SW480 (cell line): ENCODE measurements at regions not wholly inside any gene's neighbourhood (a gene's known extent, or its start where the extent isn't known, plus 50 kb on each side); places are given as distances from the start of the nearest gene placed in this dataset.
"Not testable (repeated sequence)": the region's sequence is repeated elsewhere in the genome, so short reads cannot be mapped to it uniquely, and the experiment has no call there.

Experiments used
- DNase-seq: peaks from one replicate; pipeline ENCODE4 v3.0.0-alpha.2; 2016; ENCODE audit warnings: low spot score

GRCh38 chr12:30345744-30346471 lies 349.8 kb downstream of the IPO8 start:
- no peak for DNase-seq

DNA sequence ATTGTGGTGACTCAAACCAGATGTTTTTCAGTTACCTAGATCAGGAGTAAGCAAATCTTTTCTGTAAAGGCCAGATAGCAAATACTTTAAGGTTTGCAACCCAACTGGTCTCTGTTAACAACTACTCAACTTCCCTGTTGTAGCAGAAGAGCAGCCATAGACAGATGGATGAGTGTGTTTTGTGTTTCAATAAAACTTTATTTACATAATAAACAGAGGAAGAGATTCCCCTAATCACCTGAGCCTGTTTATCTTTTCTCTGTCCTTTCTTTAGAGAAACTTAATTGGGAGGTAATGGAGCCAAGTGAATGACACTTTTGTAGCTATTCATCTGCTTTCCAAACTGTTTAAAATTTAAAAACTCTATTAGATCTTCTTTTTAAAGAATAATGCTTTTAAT lies 365.1 kb downstream of the IPO8 start:
- no peak for DNase-seq

GRCh38 chr12:30329281-30329680 lies 366.4 kb downstream of the IPO8 start:
- DNase-seq: peak; percentile 28

- DNase-seq: no peak
Observed at GRCh38 chr12:30323008-30323407, 372.7 kb downstream of the IPO8 start.

DNA sequence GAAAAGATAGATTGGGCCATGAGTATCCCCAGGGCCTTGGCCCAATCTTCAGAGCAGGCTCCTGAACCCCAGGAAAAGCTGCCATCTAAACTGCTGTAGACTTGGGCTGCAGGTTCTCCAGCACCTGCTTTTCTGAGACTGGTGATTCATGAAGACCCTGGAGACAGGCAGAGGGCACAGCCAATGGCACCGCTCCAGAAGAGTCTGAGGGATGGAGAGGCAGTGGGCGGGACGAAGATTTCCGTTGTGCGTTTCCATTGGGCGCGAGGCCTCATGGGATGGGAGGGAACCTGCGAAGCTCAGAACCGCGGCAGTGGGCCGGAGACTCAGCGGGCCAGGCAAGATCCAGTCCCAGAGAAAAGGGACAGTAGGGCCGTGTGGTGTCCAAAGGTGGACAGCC lies 375.1 kb downstream of the IPO8 start:
- DNase-seq: no peak

DNA sequence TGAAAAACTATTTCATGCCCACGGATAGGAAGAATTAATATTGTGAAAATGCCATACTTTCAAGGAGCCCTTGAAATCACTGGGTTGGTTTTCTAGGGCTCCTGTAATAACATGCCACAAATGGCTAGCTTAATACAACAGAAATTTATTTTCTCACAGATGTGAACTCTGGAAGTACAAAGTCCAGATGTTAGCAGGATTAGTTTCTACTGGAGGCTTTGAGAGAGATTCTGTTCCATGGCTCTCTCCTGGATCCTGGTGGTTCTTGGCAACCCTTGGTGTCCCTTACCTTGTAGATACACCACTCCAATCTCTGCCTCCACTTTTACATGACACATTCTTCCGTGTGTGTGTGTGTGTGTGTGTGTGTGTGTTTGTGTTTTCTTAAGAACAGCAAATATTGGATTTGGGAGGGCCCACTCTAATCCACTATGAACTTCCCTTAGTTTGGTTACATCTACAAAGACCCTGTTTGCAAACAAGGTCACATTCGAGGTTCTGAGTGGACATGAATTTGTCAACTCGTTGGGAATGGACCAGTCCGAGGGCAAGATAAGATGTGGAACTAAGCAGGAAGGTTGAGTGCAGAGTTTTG lies 381.1 kb downstream of the IPO8 start:
- DNase-seq: no peak

DNA sequence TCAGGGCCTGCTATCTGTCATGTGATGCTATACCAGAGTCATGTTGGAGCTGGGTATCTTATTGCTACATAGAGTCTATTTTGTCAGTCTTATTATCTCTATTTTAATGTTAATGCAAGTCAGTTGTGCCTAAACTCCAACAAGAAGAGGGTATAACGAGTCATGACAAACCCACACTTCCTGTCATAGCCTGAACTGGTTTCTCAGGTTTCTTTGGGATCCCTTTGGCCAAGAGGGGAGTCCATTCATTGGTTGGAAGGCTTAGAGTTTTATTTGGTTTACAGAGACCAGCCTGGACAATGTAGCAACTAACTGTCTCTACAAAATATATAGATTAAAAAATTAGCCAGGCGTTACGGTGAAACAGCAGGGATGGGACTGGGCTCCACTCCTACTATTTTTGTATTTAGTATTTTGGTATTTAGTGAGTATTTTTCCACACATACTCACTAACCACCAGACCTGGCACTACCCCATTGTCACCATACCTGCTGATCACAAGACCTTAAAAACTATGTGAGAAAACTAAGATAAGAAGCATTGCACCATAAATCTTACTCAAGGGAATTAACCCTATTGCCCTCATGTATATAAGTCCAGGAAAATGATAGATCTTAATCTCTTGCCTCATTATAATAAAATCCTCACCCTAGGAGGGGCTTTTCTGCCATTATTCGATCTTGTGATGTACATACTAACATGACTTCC lies 387.5 kb downstream of the IPO8 start:
- no peak for DNase-seq

- DNase-seq: no peak
Observed at GRCh38 chr12:30304528-30304927, 391.1 kb downstream of the IPO8 start.

- no peak for DNase-seq
Observed at GRCh38 chr12:30301291-30301690, 394.4 kb downstream of the IPO8 start.

GRCh38 chr12:30296486-30296885 lies 399.2 kb downstream of the IPO8 start:
- DNase-seq: no peak

DNA sequence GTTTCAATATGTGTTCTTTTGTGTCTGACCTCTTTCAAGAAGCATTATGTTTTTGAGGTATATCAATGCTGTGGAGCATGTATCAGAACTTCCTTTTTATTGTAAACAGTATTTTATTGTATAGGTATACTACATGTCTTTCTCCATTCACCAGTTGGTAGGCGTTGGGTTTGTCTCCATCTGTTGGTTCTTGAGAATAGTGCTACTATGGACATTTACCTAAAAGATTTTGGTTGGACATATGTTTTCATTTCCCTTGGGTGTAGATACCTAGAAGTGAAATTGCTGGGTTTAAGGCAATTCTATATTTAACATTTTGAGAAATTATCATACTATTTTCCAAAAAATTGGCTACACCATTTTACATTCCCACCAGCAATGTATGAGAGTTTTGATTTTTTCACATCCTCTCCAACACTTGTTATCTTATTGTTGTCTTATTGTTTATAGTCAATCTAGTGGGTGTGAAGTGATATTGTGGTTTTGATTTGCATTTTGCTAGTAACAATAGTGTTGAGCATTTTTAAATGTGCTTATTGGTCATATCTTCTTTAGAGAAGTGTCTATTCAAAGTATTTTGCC lies 409.2 kb downstream of the IPO8 start:
- DNase-seq: peak; percentile 57

- DNase-seq: no peak
Observed at GRCh38 chr12:30278401-30278800, 417.3 kb downstream of the IPO8 start.

GRCh38 chr12:30272515-30272914 lies 423.2 kb downstream of the IPO8 start:
- DNase-seq: not testable (repeated sequence)

DNA sequence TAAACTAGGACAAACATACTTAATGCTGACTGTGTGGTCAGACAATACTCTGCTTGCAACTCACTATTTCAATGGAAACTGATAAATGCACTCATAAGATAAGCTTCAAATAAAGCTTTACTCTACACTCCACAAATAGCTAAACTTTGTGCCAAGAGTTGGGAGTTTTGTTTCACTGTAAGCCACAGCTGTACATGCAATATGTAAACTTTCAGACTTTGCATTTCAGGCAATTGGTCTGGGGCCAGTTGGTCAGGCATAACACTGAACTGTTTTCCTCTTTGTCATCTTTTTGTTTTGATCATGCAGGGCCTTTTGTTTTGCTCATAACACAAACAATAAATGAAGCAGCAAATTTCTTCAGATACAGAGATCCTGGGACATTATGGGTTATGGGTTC lies 426.2 kb downstream of the IPO8 start:
- DNase-seq: no peak

DNA sequence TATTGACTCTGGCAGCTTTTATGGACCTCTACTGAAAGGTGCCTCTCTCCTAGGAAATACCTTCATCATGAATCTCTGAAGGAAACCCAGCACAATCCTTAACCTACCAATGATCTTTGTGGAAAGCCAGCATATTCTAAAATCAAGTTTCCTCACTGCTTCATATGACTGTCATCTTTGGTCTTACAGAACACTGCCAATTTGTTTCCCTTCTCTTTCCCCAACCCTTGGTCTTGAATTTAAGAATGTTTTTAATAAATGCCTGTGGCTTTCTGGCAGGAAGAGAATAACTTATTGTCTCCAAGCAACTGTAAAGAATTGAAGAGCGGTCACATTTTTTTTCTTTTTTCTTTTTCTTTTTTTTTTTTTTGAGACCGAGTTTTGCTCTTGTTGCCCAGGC lies 427.6 kb downstream of the IPO8 start:
- no peak for DNase-seq

- DNase-seq: no peak
Observed at GRCh38 chr12:30263434-30263833, 432.2 kb downstream of the IPO8 start.

DNA sequence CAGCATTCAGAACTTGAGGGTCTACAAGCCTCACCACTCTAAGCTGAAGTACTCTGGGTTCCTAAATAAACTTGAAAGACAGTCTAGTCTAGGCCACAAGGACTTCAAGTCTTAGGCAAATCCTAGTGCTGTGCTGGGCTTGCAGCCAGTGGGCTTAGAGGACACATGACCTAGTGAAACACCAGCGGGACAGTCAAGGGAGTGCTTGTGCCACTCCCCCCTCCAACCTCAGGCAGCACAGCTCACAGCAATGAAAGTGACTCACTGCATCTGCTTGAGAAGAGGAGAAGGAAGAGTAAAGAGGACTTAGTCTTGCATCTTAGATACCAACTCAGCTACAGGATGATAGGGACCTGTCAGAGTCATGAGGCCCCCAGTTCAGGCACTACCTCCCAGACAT lies 438.1 kb downstream of the IPO8 start:
- no peak for DNase-seq

DNA sequence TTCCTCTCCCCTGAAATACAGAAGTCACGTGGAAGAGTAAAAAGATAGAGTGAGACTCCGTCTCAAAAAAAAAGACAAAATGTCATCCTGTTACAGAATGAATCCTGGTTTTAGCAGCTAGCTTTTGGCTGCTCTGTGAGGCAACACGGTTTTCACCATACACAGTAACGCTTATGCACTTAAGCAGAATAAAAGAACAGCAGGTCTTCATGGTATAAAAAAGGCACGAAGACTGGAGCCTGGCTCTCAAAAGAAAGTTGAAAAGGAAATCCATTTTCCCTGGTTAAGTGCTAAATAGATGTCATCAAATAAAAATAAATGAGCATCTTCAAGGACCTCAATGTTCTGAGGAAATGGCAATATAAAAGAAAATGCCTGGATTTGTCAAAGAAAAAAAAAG lies 444.1 kb downstream of the IPO8 start:
- DNase-seq: no peak

DNA sequence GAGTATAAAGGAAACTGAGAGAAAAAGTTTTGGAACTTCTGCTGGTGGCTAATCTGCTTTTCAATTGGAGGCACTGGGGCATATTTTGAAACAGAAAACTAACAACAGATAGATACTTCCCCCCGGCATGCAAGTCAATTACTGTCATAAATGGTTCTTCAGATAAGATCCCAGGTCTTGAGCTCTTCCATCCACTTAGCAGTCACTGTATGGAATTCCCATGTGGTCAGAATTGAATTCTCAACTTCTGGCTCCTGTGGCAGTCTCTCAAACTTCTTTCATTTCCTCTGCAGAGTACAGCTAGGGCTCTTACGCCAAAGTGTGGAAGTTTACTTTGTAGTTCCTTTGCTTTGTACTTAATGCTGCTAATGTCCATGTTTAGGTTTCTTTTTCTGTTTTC lies 452.2 kb downstream of the IPO8 start:
- no peak for DNase-seq

GRCh38 chr12:30219047-30219446 lies 435.3 kb upstream of the TMTC1 start:
- DNase-seq: no peak

DNA sequence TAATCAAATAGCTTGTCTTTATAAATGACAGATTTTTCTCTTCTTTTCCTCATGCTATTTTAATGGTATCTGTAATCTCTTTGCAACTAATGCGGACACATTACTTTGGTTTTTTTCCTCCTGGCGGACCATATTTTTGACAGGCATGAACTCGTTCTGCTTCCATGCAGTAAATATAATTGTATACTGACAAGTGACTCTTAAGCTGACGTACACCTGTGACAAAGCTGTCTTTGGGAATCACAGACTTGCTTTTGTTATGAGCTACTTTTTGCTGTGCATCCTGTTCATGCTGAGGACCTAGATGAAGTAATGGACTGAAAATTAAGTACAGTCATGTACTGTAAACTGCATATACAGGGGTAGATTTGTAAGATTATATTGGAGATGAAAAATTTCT lies 434.3 kb upstream of the TMTC1 start:
- no peak for DNase-seq

GRCh38 chr12:30213166-30213565 lies 429.4 kb upstream of the TMTC1 start:
- DNase-seq: no peak

DNA sequence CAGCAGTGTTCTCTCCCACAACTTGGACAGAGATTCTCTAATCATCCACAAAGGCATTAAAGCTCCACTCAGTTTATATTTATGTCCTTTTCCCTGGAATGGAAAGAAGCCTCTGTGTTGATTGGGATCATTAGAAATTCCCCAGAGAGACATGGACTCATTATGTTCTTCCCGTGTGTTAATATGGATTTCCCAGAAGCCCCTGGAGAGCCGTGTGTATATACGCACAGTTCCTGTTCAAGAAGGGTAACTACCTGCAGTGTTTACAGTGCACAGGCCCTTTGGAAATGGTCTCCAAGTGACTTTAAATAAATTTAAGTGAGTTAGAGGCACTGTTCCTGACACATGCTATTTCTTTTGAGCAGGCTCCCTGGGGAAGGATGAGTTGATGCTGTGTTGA lies 428.0 kb upstream of the TMTC1 start:
- no peak for DNase-seq
